NCI-H1436 treated with DMSO at 0.1 percent for 48 hours (cell line): ENCODE measurements at regions not wholly inside any gene's neighbourhood (a gene's known extent, or its start where the extent isn't known, plus 50 kb on each side); places are given as distances from the start of the nearest gene placed in this dataset.
"Not testable (repeated sequence)": the region's sequence is repeated elsewhere in the genome, so short reads cannot be mapped to it uniquely, and the experiment has no call there.

Experiments
- DNase-seq: peaks from one replicate; lab custom pipeline; 2025; lab: John Stamatoyannopoulos, UW

DNA sequence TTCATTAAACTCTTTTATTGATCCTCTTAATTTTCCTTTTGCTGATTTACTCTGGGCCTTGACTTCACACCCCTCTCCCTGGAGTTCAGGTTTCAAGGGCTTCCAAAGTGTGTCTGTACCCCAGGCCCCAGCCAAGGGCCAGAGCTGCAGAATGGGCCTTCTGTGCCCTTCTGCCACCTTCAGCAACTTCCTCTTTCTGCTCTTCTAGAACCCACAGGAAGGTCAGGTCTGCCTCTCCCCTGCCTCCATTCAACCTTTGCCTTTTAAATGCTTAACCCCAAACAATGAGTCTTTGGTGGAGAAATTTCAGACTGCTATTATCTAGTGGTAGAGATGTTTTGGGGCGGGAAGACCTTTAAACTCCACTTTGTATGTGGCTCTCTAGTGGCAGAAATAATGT, 63.1 kb downstream of the TSN start:
- no peak for DNase-seq

DNA sequence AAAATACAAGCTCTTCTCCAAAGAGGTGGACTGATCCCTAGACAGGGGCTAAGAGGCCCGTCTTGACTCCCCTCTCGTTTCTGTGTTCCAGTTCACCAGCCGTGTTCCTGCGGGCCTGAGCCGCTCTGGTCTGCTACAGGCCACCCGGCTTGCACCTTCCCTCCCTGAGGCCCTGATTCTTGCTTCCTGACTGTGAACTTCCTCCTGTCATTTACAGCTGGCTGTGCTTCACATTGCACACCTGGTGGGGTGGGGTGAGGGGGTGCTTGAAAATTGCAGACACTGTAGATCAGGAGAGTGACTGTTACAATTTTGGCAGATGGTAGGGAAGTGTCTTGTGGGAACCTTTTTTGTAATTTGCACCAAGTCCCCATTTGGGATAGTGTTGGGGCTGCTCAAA, 64.4 kb downstream of the TSN start:
- DNase-seq = no peak

DNA sequence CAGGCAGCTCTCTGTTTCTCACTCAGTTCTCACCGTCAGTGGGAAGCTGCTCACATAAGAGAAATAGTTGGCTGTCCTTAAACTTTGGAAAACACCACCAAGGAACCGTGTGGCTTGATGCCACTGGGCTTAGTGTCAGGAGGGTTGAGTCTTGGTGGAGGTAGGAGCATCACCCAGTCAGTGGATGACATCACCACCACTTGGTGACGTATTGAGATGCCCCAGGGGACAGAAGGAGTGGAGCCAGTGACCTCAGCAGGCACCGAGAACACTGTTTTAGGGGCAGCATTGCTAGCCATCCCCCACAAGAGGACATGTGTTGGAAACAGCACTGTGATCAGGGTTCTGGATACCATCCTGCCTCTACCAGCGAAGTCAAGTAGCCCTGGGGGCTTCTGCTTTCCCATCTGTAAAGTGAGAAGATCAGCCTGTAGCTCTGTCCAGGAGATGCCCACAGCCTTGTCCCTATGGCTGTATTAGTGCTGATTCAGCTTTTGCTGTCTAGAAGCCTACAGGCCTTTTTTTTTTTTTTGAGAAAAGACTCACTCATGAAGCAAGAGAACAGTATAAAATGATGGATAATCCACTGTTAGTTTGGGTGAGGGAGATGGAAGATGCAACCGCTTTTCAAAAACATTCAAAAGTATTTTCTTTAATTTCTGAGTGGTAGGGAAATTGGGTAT, 66.2 kb downstream of the TSN start:
- DNase-seq = no peak

- DNase-seq = no peak
Measured at GRCh38 chr2:121824264-121824663, 68.8 kb downstream of the TSN start.

GRCh38 chr2:121825003-121825950, 69.8 kb downstream of the TSN start:
- DNase-seq = no peak

- no peak for DNase-seq
Measured at GRCh38 chr2:121826036-121826435, 70.6 kb downstream of the TSN start.

DNA sequence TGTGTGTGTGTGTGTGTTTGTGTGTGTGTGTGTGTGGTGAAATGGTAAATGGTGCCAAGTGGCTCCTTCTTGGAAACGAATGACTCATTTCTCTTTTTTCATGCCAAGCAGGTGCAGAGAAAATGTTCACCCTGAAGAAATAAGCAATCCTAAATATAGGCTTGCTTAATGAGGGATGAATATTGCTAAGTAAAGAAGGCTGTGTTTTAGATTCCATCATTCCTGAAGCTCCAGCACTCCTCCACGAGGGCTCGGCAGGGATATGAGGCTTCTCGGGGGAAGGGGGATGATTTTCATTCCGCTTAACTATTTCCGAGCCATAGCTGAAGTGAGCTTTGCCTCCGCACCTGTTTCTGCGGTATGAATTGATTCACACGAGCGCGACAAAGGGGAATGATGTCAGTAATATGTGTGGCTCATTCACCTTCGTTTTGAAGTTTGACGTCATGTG, 72.9 kb downstream of the TSN start:
- DNase-seq = no peak

DNA sequence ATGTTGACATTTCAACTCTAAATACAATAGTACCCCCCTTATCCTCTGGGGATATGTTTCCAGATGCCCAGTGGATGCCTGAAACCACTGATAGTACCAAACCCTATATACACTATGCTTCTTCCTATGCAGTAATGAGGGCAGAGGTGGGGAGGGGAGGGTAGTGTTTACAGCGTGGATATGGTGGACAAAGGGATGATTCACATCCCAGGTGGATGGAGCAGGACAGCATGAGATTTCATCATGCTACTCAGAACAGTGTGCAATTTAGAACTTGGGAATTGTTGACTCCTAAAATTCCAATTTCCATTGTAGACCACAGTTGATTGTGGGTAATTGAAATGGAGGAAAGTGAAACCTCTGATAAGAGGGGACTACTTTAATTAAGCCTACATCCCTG, 75.4 kb downstream of the TSN start:
- DNase-seq = no peak

DNA sequence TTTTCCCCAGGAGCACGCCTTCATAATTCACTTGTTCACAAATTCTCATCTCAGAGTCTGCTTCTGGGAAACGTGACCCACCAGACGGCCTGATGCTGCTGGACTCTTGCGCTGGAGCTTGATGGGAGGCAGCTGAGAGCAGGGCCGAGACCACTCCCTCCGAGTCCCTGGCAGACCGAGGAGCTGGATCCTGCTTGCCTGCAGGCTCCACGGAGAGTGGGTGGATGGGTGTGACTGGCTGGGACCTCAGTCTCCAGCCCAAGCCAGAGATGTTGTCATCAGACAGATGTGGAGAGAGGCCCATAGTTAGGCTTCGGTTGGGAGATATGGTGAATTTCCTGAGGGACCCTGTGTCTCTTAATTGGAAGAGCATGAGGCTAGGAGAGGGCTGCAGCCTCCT, 76.4 kb downstream of the TSN start:
- DNase-seq = no peak

- no peak for DNase-seq
Measured at GRCh38 chr2:121832412-121833357, 77.2 kb downstream of the TSN start.

DNA sequence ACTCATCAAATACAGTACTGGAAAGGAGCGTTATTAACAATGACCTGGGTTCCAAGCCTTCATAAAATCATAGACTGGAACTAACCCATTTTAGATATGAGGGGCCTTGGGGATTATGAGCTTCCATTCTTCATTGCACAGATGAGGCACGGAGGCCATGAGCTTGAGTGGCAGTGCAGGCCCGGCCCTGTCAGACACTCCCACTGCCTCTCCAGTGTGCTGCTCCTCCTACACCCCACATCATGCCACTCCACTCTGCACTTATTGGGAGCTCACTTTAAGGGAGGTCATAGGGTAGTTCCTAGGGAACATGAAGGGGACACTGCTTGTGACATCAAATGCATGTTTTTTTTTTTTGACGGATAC, 77.9 kb downstream of the TSN start:
- no peak for DNase-seq

- DNase-seq = no peak
Measured at GRCh38 chr2:121836611-121837010, 81.2 kb downstream of the TSN start.

GRCh38 chr2:121837591-121837990, 82.1 kb downstream of the TSN start:
- DNase-seq = no peak

DNA sequence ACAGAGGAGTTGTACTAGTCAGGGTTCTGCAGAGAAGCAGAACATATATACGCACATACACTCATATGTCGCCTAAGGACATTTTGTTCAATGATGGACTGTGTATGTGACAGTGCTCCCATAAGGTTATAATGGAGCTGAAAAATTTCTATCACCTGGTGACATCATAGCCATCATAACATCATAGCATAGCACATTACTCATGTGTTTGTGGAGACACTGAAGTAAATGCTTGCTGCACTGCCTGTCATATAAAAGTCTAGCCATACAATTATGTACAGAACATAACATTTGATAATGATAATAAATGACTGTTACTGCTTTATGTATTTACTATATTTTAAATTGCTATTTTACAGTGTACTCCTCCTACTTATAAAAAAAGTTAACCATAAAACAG, 83.1 kb downstream of the TSN start:
- DNase-seq = no peak

DNA sequence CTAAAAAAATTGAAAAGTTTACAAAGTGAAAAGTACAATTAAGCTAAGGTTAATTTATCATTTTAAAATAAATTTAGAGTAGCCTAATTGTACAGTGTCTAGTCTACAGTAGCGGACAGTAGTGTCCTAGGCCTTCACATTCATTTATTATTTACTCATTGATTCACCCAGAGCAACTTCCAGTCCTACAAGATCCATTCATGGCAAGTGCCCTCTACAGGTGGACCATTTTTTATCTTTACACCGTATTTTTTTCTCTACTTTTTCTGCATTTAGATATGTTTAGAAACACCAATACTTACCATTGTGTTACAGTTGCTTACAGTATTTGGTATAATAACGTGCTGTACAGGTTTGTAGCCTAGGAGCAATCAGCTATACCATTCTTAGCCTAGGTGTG, 84.1 kb downstream of the TSN start:
- DNase-seq = no peak

DNA sequence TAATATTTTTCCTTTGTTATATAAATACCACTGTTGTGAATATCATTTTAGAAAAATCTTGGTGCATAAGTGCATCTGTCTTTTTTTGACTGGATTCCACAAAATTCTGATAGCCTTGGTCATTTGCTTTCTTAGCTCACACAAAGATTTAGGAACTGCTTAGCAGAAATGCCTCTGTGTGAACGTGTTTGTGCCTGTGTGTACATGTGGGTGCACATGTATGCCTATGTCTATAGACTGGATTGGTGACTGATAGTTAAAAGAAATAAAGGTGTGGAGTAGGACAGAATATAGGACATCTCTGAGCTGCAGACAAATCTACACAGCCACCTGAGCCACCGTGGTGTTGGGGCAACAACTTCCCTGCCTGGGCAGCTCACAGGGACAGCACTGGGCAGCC, 93.8 kb downstream of the TSN start:
- DNase-seq = no peak

GRCh38 chr2:121853149-121853548, 97.7 kb downstream of the TSN start:
- not testable (repeated sequence) for DNase-seq

GRCh38 chr2:121855510-121855909, 100.1 kb downstream of the TSN start:
- no peak for DNase-seq

DNA sequence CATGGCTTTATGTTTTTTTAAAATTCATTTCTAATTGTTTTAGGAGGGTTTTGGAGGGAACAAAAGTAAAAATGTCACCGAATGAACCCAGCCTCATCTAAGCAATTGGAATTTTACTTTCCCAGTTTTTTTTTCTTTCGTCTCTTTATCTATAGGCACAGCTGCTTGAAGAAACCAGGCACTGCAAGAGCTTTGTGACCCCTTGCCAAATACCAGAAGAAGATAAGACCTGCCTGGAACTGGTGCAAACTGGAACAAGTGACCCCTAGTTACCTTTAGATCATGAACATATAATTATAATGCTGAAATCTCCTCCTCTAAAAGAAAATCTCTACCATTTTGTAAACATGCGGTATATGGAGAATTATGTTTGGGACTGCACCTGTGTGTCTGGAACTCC, 100.9 kb downstream of the TSN start:
- DNase-seq = no peak

GRCh38 chr2:121858369-121858768, 102.9 kb downstream of the TSN start:
- no peak for DNase-seq

- DNase-seq = no peak
Measured at GRCh38 chr2:121858847-121859246, 103.4 kb downstream of the TSN start.

DNA sequence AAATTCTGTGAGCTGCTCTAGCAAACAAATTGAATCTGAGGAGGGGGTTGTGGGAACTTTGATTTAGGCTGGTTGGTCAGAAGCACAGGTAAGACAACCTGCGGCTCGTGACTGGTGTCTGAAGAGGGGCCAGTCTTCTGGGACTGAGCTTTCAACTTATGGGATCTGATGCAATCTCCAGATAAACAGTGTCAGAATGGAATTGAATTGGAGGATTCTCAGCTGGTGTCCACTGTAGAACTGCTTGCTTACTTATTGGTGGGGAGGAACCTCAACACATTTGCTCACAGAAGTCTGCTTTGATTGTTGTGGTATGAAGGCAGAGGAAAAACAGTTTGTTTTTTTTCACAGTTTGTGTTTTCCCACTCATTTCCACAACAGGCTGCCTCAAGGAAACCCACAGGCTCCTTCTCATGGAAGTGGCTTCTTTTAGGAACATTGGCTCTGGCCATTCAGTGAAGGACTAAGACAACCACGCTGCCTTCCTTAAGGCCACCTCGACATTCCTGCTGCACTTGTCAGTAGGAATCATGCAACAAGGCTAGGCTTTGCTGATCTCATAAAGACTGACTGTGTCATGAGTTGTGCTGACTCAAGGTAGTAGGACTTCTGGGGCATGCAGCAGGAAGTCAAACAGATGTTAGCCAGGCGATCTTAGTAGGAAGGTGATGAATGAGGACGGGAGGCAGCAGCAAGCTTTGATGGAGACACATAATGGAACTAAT, 104.7 kb downstream of the TSN start:
- DNase-seq = no peak
